ENCODE measurements at regions not wholly inside any gene's neighbourhood (a gene's known extent, or its start where the extent isn't known, plus 50 kb on each side); places are given as distances from the start of the nearest gene placed in this dataset.
"Not testable (repeated sequence)": the region's sequence is repeated elsewhere in the genome, so short reads cannot be mapped to it uniquely, and the experiment has no call there.

DNA sequence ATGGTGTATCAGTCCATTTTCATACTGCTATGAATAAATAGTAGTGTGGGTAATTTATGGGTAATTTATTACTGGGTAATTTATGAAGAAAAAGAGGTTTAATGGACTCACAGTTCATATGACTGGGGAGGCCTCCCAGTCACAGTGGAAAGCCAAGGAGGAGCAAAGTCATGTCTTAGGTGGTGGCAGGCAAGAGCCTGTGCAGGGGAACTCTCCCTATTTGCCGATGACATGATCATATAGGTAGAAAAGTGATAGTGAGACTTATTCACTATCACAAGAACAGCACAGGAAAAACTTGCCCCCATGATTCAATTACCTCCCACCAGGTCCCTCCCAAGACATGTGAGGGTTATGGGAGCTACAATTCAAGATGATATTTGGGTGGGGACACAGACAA, 1137.7 kb downstream of the UQCRFS1 start:
- DNase-seq, result no peak

- no peak for DNase-seq
Measured at GRCh38 chr19:28074773-28075172, 1138.2 kb downstream of the UQCRFS1 start.

DNA sequence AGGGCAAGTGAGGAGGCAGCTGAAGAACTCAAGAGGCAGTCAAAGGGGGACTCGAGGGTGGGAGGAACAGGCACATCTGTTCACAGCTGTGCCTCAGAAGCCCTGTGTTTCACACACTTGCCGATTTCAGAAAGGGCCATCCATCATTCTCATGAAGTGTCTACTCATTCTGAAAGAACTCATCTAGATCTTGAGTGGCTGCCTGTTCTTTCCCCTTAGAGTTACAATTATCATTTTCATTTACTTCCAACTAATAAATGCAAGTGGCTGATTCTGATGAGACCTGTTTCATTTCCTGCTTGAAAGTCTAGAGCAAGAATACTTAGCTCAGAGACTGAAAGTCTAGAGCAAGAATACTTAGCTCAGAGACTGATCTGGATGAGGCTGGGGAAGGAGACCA, 1145.1 kb downstream of the UQCRFS1 start:
- no peak for DNase-seq

DNA sequence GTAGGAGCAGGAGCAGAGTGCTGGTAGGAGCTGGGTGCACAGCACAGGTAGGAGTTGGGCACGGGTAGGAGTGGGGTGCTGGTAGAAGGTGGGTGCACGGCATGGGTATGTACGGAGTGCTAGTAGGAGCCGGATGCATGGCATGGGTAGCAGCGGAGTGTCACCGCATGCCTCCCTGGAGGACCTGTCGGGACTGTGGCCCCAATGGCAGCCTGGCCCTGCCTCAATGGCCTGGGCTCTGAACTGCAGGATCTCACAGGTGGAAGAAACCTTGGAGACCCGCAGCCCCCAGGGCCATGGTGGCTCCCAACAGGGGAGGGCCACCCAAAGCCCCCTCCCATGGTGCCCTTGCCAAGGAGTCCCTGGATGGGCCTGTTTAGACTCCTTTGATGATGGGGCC, 1146.0 kb downstream of the UQCRFS1 start:
- DNase-seq, result no peak

DNA sequence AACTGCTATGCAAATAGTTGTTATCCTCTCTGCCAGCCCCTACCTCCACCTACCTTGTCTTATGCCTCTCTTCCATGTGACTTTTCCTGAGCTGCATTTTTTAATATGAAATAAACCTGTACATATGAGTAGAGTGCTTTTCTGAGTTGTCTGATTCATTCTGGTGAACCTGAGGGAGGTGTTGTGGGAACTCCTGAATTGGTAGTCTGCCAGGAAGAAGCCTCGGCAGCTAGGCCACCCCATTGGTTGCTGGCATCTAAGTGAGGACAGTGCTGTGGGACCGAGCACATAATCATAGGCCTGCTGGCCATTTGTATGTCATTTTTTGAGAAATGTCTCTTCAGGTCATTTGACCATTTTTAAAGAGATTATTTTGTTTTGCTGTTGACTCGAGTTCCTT, 1146.8 kb downstream of the UQCRFS1 start:
- no peak for DNase-seq

- no peak for DNase-seq
Measured at GRCh38 chr19:28065026-28065425, 1147.9 kb downstream of the UQCRFS1 start.

DNA sequence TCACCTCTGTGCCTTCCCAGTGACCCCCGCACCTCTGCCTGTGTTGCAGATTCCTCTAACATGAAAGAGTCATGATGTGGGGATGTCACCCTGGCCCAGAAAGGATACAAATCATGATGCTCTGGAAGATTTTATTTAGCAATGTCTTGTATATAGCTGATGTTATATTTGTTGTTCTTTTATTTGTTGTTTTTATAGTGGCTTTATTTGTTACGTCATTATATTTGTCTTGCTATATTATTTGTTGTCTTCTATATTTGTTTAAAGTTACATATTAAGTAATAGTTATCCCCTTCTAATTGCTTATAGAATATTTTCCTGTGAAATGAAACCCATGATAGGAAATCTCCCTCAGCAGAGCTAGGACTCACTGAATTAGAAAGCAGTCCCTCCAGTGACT, 1149.2 kb downstream of the UQCRFS1 start:
- DNase-seq, result no peak

- DNase-seq, result no peak
Measured at GRCh38 chr19:28061111-28061510, 1151.8 kb downstream of the UQCRFS1 start.

DNA sequence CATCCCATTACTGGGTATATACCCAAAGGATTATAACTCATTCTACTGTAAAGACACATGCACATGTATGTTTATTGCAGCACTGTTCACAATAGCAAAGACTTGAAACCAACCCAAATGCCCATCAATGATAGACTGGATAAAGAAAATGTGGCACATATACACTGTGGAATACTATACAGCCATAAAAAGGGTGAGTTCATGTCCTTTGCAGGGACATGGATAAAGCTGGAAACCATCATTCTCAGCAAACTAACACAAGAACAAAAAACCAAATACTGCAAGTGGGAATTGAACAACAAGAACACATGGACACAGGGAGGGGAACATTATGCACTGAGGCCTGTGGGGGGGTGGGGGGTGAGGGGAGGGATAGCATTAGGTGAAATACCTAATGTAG, 1155.9 kb downstream of the UQCRFS1 start:
- not testable (repeated sequence) for DNase-seq

GRCh38 chr19:28051047-28051446, 1161.9 kb downstream of the UQCRFS1 start:
- no peak for DNase-seq

- DNase-seq, result no peak
Measured at GRCh38 chr19:28049875-28050274, 1163.1 kb downstream of the UQCRFS1 start.

- DNase-seq, result no peak
Measured at GRCh38 chr19:28046932-28047331, 1166.0 kb downstream of the UQCRFS1 start.

- no peak for DNase-seq
Measured at GRCh38 chr19:28045621-28046020, 1167.3 kb downstream of the UQCRFS1 start.

GRCh38 chr19:28044477-28044876, 1168.5 kb downstream of the UQCRFS1 start:
- no peak for DNase-seq

- no peak for DNase-seq
Measured at GRCh38 chr19:28042516-28042915, 1170.4 kb downstream of the UQCRFS1 start.

GRCh38 chr19:28039677-28040381, 1173.1 kb downstream of the UQCRFS1 start:
- DNase-seq, result no peak

DNA sequence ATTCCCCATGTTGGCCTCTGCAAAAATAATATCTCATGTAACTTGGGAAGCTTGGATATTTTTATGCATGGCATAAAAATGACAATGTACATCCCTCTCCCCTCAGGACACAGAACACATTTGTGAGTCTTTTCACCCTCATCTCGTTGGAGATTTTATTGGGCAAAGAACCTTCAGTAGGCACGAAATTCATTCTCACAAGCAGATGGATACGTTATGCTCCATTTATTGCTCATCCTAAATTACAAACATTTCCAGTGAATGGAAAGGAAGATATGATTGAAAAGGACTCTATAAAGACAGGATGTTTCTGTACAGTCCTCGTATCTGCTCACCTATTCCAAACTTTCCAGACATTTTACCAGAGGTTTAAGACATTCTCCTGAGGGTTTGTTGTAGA, 1175.8 kb downstream of the UQCRFS1 start:
- DNase-seq, result no peak

GRCh38 chr19:28036486-28036885, 1176.5 kb downstream of the UQCRFS1 start:
- no peak for DNase-seq

- no peak for DNase-seq
Measured at GRCh38 chr19:28034936-28035335, 1178.0 kb downstream of the UQCRFS1 start.

- no peak for DNase-seq
Measured at GRCh38 chr19:28028881-28029444, 1184.0 kb downstream of the UQCRFS1 start.

- no peak for DNase-seq
Measured at GRCh38 chr19:28027116-28027515, 1185.8 kb downstream of the UQCRFS1 start.

GRCh38 chr19:28026636-28027035, 1186.3 kb downstream of the UQCRFS1 start:
- no peak for DNase-seq

- DNase-seq, result no peak
Measured at GRCh38 chr19:28024920-28025319, 1188.0 kb downstream of the UQCRFS1 start.

DNA sequence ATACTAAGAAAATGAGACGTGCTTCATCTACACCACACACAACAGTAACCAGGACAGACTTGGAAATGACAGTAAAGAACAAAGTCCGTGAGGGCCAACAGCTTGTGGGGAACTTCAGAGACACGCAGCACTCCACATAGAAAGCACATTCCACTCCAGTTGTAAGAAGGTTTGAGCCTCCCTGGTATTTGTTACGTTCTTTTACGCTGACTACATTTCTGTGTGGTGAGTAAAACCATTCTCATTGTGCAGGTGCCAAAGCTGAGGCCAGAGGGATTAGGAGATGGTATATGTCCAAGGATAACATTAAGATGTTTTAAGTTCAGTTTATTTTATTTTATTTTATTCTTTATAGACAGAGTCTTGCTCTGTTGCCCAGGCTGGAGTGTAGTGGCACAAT, 1189.9 kb downstream of the UQCRFS1 start:
- no peak for DNase-seq

GRCh38 chr19:28022506-28022905, 1190.4 kb downstream of the UQCRFS1 start:
- no peak for DNase-seq
